ENCODE measurements at regions not wholly inside any gene's neighbourhood (a gene's known extent, or its start where the extent isn't known, plus 50 kb on each side); places are given as distances from the start of the nearest gene placed in this dataset.

DNA sequence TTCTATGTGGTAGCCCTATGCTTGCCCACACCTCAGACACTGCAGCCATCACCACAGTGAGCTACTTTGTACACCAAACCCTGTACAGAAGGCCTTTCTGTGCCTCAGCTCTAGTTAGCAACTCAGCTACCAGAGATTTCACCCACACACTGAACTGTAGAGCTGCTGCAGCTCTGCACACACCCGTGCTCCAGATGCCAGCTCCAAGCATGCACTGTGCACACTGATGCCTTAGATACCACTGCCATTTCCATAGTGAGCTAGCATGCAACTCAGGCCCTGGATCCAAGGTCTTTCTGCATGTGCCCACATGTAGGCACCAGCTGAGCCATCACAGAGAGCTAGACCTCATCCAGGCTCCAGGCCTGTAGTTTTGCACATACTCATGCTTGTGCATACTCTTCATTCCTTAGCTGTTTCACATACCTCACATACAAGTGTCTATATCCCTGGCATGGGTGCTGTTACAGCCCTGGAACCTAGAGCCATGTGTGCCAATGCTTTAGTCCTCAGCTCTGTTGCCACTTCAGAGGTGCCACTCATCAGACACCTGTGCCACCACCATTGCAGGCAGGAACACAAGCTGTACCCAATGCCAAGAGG lies 423.5 kb upstream of the NDST3 start:
- H3K9me2 ChIP-seq (replicated peaks; ENCODE audit: control insufficient read depth, low read length) = no peaks in the 10 kb centered on the region
- H3K27me3 ChIP-seq (ENCODE audit: control insufficient read depth, low read length) = no peaks in the 10 kb centered on the region
- no peak for TF ChIP-seq EZH2phosphoT487 (IDR thresholded peaks at IDR 0.05; ENCODE audit: borderline replicate concordance, low read length)
- no peak for TF ChIP-seq CTCF (IDR thresholded peaks at IDR 0.05; ENCODE audit: low read depth, low read length, poor library complexity, severe bottlenecking)
- no peak overlapping the region for H3K4me2 ChIP-seq (ENCODE audit: low read length)
- no peaks in the 10 kb centered on the region for H3K4me1 ChIP-seq (ENCODE audit: control insufficient read depth, low read length)
- H4K20me1 ChIP-seq (ENCODE audit: control insufficient read depth, insufficient read depth, low read depth, low read length) = no peaks in the 10 kb centered on the region
- no peaks in the 10 kb centered on the region for H3K36me3 ChIP-seq (ENCODE audit: control insufficient read depth, low read length)
- H3F3A ChIP-seq (ENCODE audit: control insufficient read depth, insufficient read depth) = no peaks in the 10 kb centered on the region
- H3K9me3 ChIP-seq (ENCODE audit: control insufficient read depth, insufficient read depth, low read length) = no peaks in the 10 kb centered on the region
- H3K4me3 ChIP-seq (ENCODE audit: low read length) = no peak overlapping the region
- H3K27ac ChIP-seq (ENCODE audit: low read depth, low read length) = no peak overlapping the region
- H3K79me2 ChIP-seq (ENCODE audit: control insufficient read depth, low read length) = no peaks in the 10 kb centered on the region

GRCh38 chr4:117621673-117622072 lies 412.6 kb upstream of the NDST3 start:
- H3K27ac ChIP-seq (ENCODE audit: low read depth, low read length) = no peak overlapping the region
- no peaks in the 10 kb centered on the region for H3F3A ChIP-seq (ENCODE audit: control insufficient read depth, insufficient read depth)
- H3K9me2 ChIP-seq (replicated peaks; ENCODE audit: control insufficient read depth, low read length) = no peaks in the 10 kb centered on the region; the same call in 1 of the 2 replicates
- no peaks in the 10 kb centered on the region for H4K20me1 ChIP-seq (ENCODE audit: control insufficient read depth, insufficient read depth, low read depth, low read length)
- no peaks in the 10 kb centered on the region for H3K9me3 ChIP-seq (ENCODE audit: control insufficient read depth, insufficient read depth, low read length)
- H3K4me1 ChIP-seq (ENCODE audit: control insufficient read depth, low read length) = no peaks in the 10 kb centered on the region
- no peak for TF ChIP-seq CTCF (IDR thresholded peaks at IDR 0.05; ENCODE audit: low read depth, low read length, poor library complexity, severe bottlenecking)
- TF ChIP-seq EZH2phosphoT487 (IDR thresholded peaks at IDR 0.05; ENCODE audit: borderline replicate concordance, low read length) = no peak
- H3K27me3 ChIP-seq (ENCODE audit: control insufficient read depth, low read length) = no peaks in the 10 kb centered on the region
- H3K4me2 ChIP-seq (ENCODE audit: low read length) = no peak overlapping the region
- no peaks in the 10 kb centered on the region for H3K79me2 ChIP-seq (ENCODE audit: control insufficient read depth, low read length)
- no peak overlapping the region for H3K4me3 ChIP-seq (ENCODE audit: low read length)
- H3K36me3 ChIP-seq (ENCODE audit: control insufficient read depth, low read length) = no peaks in the 10 kb centered on the region

GRCh38 chr4:117623326-117623725 lies 411.0 kb upstream of the NDST3 start:
- no peaks in the 10 kb centered on the region for H3K36me3 ChIP-seq (ENCODE audit: control insufficient read depth, low read length)
- no peaks in the 10 kb centered on the region for H3K27me3 ChIP-seq (ENCODE audit: control insufficient read depth, low read length)
- no peaks in the 10 kb centered on the region for H3K9me3 ChIP-seq (ENCODE audit: control insufficient read depth, insufficient read depth, low read length)
- H3K4me3 ChIP-seq (ENCODE audit: low read length) = no peak overlapping the region
- H3K27ac ChIP-seq (ENCODE audit: low read depth, low read length) = no peak overlapping the region
- H4K20me1 ChIP-seq (ENCODE audit: control insufficient read depth, insufficient read depth, low read depth, low read length) = no peaks in the 10 kb centered on the region
- H3K4me2 ChIP-seq (ENCODE audit: low read length) = no peak overlapping the region
- no peaks in the 10 kb centered on the region for H3K4me1 ChIP-seq (ENCODE audit: control insufficient read depth, low read length)
- H3F3A ChIP-seq (ENCODE audit: control insufficient read depth, insufficient read depth) = no peaks in the 10 kb centered on the region
- TF ChIP-seq EZH2phosphoT487 (IDR thresholded peaks at IDR 0.05; ENCODE audit: borderline replicate concordance, low read length) = no peak
- TF ChIP-seq CTCF (IDR thresholded peaks at IDR 0.05; ENCODE audit: low read depth, low read length, poor library complexity, severe bottlenecking) = no peak
- H3K9me2 ChIP-seq (replicated peaks; ENCODE audit: control insufficient read depth, low read length) = no peaks in the 10 kb centered on the region; the same call in 1 of the 2 replicates
- H3K79me2 ChIP-seq (ENCODE audit: control insufficient read depth, low read length) = no peaks in the 10 kb centered on the region
